PC-9 (cell line): ENCODE measurements at regions not wholly inside any gene's neighbourhood (a gene's known extent, or its start where the extent isn't known, plus 50 kb on each side); places are given as distances from the start of the nearest gene placed in this dataset.

Source experiments
- BruUV-seq: library from RNA; stranded (reverse); fragments of 400-500 nt; replicated peaks from 2 replicates; lab custom pipeline; 2021; lab: Mats Ljungman, UMichigan
- CTCF ChIA-PET: fragments of 300-600 bp; sonication (Branson Sonifier 250); formaldehyde crosslinking; loops from one replicate; lab custom pipeline; 2022; ENCODE audit warnings: antibody characterized with exemption; lab: Charles Lee
- POLR2A ChIA-PET: fragments of 300-600 bp; sonication (Branson Sonifier 250); formaldehyde crosslinking; loops from one replicate; lab custom pipeline; 2022; ENCODE audit warnings: antibody characterized with exemption; ENCODE audit not compliant: unreplicated experiment; lab: Charles Lee
- DNase-seq, 2 experiments: peaks; one replicate each; pipeline versions ENCODE4 v3.0.0 to v3.0.0-alpha.2; 2015 to 2022; ENCODE audit warnings: mixed read lengths in 1 of 2
- H2AFZ ChIP-seq: fragments of 200-600 bp; sonication (generic); 2 replicates; pipeline ENCODE4 v1.8.1; 2017; ENCODE audit warnings: antibody characterized with exemption
- H3F3A ChIP-seq: fragments of 200-600 bp; sonication (generic); 2 replicates; pipeline ENCODE4 v1.8.1; 2017; ENCODE audit warnings: antibody characterized with exemption, mild to moderate bottlenecking, low read depth; ENCODE audit not compliant: insufficient read depth
- H3K27ac ChIP-seq: fragments of 200-600 bp; sonication (generic); 2 replicates; pipeline ENCODE4 v1.6.1; 2016; ENCODE audit warnings: mixed run types
- H3K27me3 ChIP-seq: fragments of 200-600 bp; sonication (generic); 2 replicates; pipeline ENCODE4 v1.6.1; 2016; ENCODE audit warnings: low read depth, mixed run types; ENCODE audit not compliant: insufficient read depth
- H3K36me3 ChIP-seq: fragments of 200-600 bp; sonication (generic); 2 replicates; pipeline ENCODE4 v1.6.1; 2016; ENCODE audit warnings: low read depth, mixed run types
- H3K4me1 ChIP-seq: fragments of 200-600 bp; sonication (generic); replicated peaks from 2 replicates; pipeline ENCODE4 v1.6.1; 2016; ENCODE audit warnings: mixed run types; ENCODE audit not compliant: insufficient read depth
- H3K4me2 ChIP-seq: fragments of 200-600 bp; sonication (generic); 2 replicates; pipeline ENCODE4 v1.6.1; 2017; ENCODE audit warnings: mixed run types
- H3K4me3 ChIP-seq: fragments of 200-600 bp; sonication (generic); 2 replicates; pipeline ENCODE4 v1.6.1; 2016; ENCODE audit warnings: mixed run types
- H3K79me2 ChIP-seq: fragments of 200-600 bp; sonication (generic); 2 replicates; pipeline ENCODE4 v1.6.1; 2017; ENCODE audit warnings: low read depth, mixed run types
- H3K9me2 ChIP-seq: fragments of 200-600 bp; sonication (generic); 2 replicates; pipeline ENCODE4 v1.8.1; 2017; ENCODE audit warnings: mild to moderate bottlenecking; ENCODE audit not compliant: insufficient read depth
- H3K9me3 ChIP-seq: fragments of 200-600 bp; sonication (generic); 2 replicates; pipeline ENCODE4 v1.8.1; 2016; ENCODE audit warnings: low read depth; ENCODE audit not compliant: insufficient read depth
- H4K20me1 ChIP-seq: fragments of 200-600 bp; sonication (generic); 2 replicates; pipeline ENCODE4 v1.8.1; 2017; ENCODE audit not compliant: insufficient read depth
- EZH2 ChIP-seq: fragments of 200-600 bp; sonication (generic); IDR thresholded peaks from 2 replicates; pipeline ENCODE4 v1.8.0; 2017; ENCODE audit warnings: antibody characterized with exemption, low read depth
- intact Hi-C: fragments of 100-400 bp; cut with micrococcal nuclease; formaldehyde crosslinking; loops from one replicate; pipeline ENCODE4 v1.10.0; 2022; ENCODE audit not compliant: unreplicated experiment
- TF ChIP-seq, protein P1 (sequence below): fragments of 200-600 bp; sonication (generic); conservative IDR thresholded peaks from 2 replicates; pipeline ENCODE4 v1.6.1; 2017; ENCODE audit warnings: mixed run types, antibody characterized with exemption, mild to moderate bottlenecking, moderate library complexity

GRCh38 chr11:116413301-116414242, 359.2 kb downstream of the BUD13 start:
- H2AFZ ChIP-seq: no peak overlapping the region
- CTCF ChIA-PET: no interaction called here
- POLR2A ChIA-PET: no interaction called here
- no peaks in the 10 kb centered on the region for H3K36me3 ChIP-seq
- H3K79me2 ChIP-seq: no peaks in the 10 kb centered on the region
- no peaks in the 10 kb centered on the region for H3K9me3 ChIP-seq
- peaks cover 80% of the 10 kb centered on the region for H3K27me3 ChIP-seq
- H3K4me2 ChIP-seq: no peak overlapping the region
- BruUV-seq: no TSS peak
- intact Hi-C loops: no loop called here
- DNase-seq: no peak
- no peaks in the 10 kb centered on the region for H3K4me1 ChIP-seq
- no peak overlapping the region for H3K4me3 ChIP-seq
- no peaks in the 10 kb centered on the region for H3K9me2 ChIP-seq
- TF ChIP-seq EZH2: no peak
- H3F3A ChIP-seq: no peaks in the 10 kb centered on the region
- no peak overlapping the region for H3K27ac ChIP-seq
- H4K20me1 ChIP-seq: no peaks in the 10 kb centered on the region

GRCh38 chr11:116412118-116412889, 360.5 kb downstream of the BUD13 start:
- no peaks in the 10 kb centered on the region for H3K9me2 ChIP-seq
- H3K9me3 ChIP-seq: no peaks in the 10 kb centered on the region
- H3K27me3 ChIP-seq: peaks cover 84% of the 10 kb centered on the region
- no peaks in the 10 kb centered on the region for H3K79me2 ChIP-seq
- H3K27ac ChIP-seq: no peak overlapping the region
- no peaks in the 10 kb centered on the region for H3K36me3 ChIP-seq
- no peak for DNase-seq
- no peaks in the 10 kb centered on the region for H3K4me1 ChIP-seq
- intact Hi-C loops: no loop called here
- no peaks in the 10 kb centered on the region for H4K20me1 ChIP-seq
- ChIA-PET POLR2A (no interaction called here), CTCF (no interaction called here)
- no TSS peak for BruUV-seq
- no peaks in the 10 kb centered on the region for H3F3A ChIP-seq
- no peak overlapping the region for H3K4me3 ChIP-seq
- no peak for TF ChIP-seq EZH2
- TF ChIP-seq, protein P1, sequence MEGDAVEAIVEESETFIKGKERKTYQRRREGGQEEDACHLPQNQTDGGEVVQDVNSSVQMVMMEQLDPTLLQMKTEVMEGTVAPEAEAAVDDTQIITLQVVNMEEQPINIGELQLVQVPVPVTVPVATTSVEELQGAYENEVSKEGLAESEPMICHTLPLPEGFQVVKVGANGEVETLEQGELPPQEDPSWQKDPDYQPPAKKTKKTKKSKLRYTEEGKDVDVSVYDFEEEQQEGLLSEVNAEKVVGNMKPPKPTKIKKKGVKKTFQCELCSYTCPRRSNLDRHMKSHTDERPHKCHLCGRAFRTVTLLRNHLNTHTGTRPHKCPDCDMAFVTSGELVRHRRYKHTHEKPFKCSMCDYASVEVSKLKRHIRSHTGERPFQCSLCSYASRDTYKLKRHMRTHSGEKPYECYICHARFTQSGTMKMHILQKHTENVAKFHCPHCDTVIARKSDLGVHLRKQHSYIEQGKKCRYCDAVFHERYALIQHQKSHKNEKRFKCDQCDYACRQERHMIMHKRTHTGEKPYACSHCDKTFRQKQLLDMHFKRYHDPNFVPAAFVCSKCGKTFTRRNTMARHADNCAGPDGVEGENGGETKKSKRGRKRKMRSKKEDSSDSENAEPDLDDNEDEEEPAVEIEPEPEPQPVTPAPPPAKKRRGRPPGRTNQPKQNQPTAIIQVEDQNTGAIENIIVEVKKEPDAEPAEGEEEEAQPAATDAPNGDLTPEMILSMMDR: no peak
- no peak overlapping the region for H2AFZ ChIP-seq
- H3K4me2 ChIP-seq: no peak overlapping the region

DNA sequence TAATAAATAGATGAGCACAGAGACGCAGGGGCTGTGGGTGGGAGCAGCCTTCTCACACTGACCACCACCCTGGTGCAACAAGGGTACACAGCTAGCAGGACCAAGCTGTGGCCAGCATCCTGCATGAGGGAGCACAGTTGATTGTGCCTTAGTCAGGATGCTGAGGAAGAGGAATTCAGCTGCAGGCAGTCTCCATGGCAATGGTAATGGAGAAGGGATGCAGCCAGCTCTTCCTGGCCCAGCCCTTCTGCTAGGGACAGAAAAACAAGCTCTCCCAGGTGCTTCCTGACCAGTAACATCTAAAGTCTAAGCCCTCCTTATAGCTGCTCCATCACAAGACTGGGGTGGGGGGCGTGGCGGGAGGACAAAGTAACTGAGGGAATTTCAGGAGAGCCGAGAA, 363.5 kb downstream of the BUD13 start:
- Histone ChIP-seq H3K4me1 (no peaks in the 10 kb centered on the region), H3K9me3 (no peaks in the 10 kb centered on the region), H3K27me3 (peaks cover 85% of the 10 kb centered on the region), H3K4me3 (no peak overlapping the region), H3K4me2 (no peak overlapping the region), H3K27ac (no peak overlapping the region), H3K36me3 (no peaks in the 10 kb centered on the region), H3K9me2 (no peaks in the 10 kb centered on the region), H3K79me2 (no peaks in the 10 kb centered on the region), H3F3A (no peaks in the 10 kb centered on the region), H4K20me1 (no peaks in the 10 kb centered on the region), H2AFZ (no peak overlapping the region)
- intact Hi-C loops: no loop called here
- no TSS peak for BruUV-seq
- POLR2A ChIA-PET: no interaction called here
- no peak for DNase-seq
- TF ChIP-seq, protein P1: no peak
- no peak for TF ChIP-seq EZH2
- CTCF ChIA-PET: no interaction called here
